HL-60 (cell line): ENCODE measurements at regions not wholly inside any gene's neighbourhood (a gene's known extent, or its start where the extent isn't known, plus 50 kb on each side); places are given as distances from the start of the nearest gene placed in this dataset.

Experiments
- DNase-seq, 2 experiments: peaks; one replicate each; pipeline ENCODE4 v3.0.0-alpha.2; 2010 to 2020; ENCODE audit warnings: low read depth in 1 of 2, low spot score in 1 of 2
- H3K27ac ChIP-seq: fragments of 250-450 bp; sonication (Bioruptor Pico); replicated peaks from 2 replicates; pipeline ENCODE4 v1.5.1; 2020; ENCODE audit warnings: mild to moderate bottlenecking, moderate library complexity
- H3K27me3 ChIP-seq: fragments of 250-450 bp; sonication (Bioruptor Pico); 2 replicates; pipeline ENCODE4 v1.5.1; 2021; ENCODE audit warnings: mild to moderate bottlenecking, moderate library complexity; ENCODE audit not compliant: insufficient read depth, poor library complexity, severe bottlenecking
- H3K4me3 ChIP-seq: replicated peaks from 2 replicates; pipeline ENCODE4 v1.5.1; 2011; ENCODE audit warnings: mild to moderate bottlenecking, control low read depth, low read length; ENCODE audit not compliant: insufficient read depth
- CTCF ChIP-seq: IDR thresholded peaks from one replicate; pipeline ENCODE4 v1.5.1; 2011; ENCODE audit warnings: low read length, control low read depth, inconsistent platforms; ENCODE audit not compliant: insufficient read depth
- GABPA ChIP-seq: IDR thresholded peaks from 2 replicates; pipeline ENCODE4 v1.6.1; 2012; ENCODE audit warnings: low read depth
- POLR2AphosphoS5 ChIP-seq: IDR thresholded peaks from 2 replicates; pipeline ENCODE4 v1.6.1; 2012; ENCODE audit warnings: low read depth
- REST ChIP-seq: IDR thresholded peaks from 2 replicates; pipeline ENCODE4 v1.6.1; 2012; ENCODE audit warnings: low read depth; ENCODE audit not compliant: insufficient replicate concordance
- SPI1 ChIP-seq: IDR thresholded peaks from 2 replicates; pipeline ENCODE4 v1.6.1; 2012; ENCODE audit warnings: low read depth, mild to moderate bottlenecking, borderline replicate concordance

- no peaks in the 10 kb centered on the region for H3K27me3 ChIP-seq
- no peak overlapping the region for H3K4me3 ChIP-seq
- no peak overlapping the region for H3K27ac ChIP-seq
- DNase-seq, result no peak
- TF ChIP-seq CTCF, result no peak
- TF ChIP-seq GABPA, result no peak
- no peak for TF ChIP-seq SPI1
- TF ChIP-seq REST, result no peak
- TF ChIP-seq POLR2AphosphoS5, result no peak
Observed at GRCh38 chr2:16263241-16263890, 323.0 kb downstream of the MYCN start.

GRCh38 chr2:16262526-16263178 is 322.3 kb downstream of the MYCN start:
- DNase-seq, result no peak
- no peak overlapping the region for H3K27ac ChIP-seq
- TF ChIP-seq SPI1 (no peak), CTCF (no peak), REST (no peak)
- H3K27me3 ChIP-seq, result no peaks in the 10 kb centered on the region
- no peak overlapping the region for H3K4me3 ChIP-seq

GRCh38 chr2:16261791-16262190 is 321.4 kb downstream of the MYCN start:
- DNase-seq, result no peak
- no peak overlapping the region for H3K4me3 ChIP-seq
- TF ChIP-seq POLR2AphosphoS5 (no peak), CTCF (no peak), SPI1 (no peak), GABPA (no peak), REST (no peak)
- no peaks in the 10 kb centered on the region for H3K27me3 ChIP-seq
- H3K27ac ChIP-seq, result no peak overlapping the region
